ENCODE measurements at regions not wholly inside any gene's neighbourhood (a gene's known extent, or its start where the extent isn't known, plus 50 kb on each side); places are given as distances from the start of the nearest gene placed in this dataset.

DNA sequence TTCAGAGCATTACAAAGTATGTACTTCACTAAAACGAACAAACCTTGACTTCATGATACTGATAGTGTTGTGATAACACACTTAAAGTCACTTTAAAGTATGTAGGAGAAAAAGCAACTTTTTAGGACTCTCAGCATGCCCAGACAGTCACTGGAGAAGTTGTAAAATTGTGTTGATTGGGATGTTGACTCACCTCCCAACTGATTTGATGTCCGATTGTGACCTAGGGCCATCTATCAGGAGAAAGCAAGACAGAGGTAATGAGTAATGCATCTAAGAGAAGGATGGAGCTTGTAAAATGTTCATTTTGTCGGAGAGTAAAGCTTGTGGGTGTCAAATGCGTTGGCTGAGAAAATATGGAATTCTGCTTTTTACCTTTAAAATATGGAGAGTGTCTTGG lies 135.4 kb upstream of the SEMA3D start:
- Histone ChIP-seq H3K4me3 (no peak overlapping the region), H3K27me3 (ENCODE audit: low read depth) (no peaks in the 10 kb centered on the region), H3K9me3 (replicated peaks) (no peaks in the 10 kb centered on the region), H3K36me3 (no peaks in the 10 kb centered on the region), H3K4me1 (no peaks in the 10 kb centered on the region), H3K27ac (replicated peaks) (no peak overlapping the region)
- DNase-seq = no peak
- intact Hi-C loops (cut with micrococcal nuclease) = no loop called here
- TF ChIP-seq, protein P1, sequence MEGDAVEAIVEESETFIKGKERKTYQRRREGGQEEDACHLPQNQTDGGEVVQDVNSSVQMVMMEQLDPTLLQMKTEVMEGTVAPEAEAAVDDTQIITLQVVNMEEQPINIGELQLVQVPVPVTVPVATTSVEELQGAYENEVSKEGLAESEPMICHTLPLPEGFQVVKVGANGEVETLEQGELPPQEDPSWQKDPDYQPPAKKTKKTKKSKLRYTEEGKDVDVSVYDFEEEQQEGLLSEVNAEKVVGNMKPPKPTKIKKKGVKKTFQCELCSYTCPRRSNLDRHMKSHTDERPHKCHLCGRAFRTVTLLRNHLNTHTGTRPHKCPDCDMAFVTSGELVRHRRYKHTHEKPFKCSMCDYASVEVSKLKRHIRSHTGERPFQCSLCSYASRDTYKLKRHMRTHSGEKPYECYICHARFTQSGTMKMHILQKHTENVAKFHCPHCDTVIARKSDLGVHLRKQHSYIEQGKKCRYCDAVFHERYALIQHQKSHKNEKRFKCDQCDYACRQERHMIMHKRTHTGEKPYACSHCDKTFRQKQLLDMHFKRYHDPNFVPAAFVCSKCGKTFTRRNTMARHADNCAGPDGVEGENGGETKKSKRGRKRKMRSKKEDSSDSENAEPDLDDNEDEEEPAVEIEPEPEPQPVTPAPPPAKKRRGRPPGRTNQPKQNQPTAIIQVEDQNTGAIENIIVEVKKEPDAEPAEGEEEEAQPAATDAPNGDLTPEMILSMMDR (IDR thresholded peaks at IDR 0.05; ENCODE audit: borderline replicate concordance) = no peak

DNA sequence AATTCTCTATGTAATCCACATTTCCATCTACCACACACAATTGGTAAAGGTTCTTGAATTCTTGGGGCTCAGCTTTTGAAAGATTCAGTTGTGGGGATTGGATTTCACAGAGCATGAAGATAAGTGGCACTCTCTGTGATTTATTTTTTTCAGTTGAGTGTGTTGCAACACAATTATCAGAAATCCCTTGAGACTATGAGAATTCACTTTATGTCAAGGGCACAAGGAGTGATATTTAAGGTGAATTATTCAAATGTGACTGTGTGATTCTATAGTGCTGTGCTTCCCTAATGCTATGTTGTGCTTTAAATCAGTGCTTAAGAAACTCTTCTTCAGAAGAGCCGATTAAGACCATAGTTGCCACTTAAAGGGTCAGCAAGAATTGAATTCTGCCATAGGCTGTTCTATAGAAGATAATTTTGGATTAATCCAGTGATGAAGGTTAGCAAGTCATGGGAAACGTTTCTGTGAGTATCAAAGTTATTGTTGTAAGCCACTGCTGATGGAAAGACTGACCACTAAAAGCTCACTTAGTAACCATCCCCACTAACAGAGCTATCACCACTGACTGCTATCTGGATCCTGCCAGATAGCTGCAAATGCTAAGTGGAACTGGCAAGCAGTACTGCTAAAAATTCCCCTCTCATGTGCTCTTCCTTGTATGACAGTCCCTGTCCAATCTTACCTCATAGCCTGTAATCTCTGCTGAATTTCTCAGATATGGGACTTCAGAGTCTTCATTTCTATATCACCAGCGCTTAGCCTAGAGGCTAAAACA lies 134.0 kb upstream of the SEMA3D start:
- no peak for DNase-seq
- intact Hi-C loops (cut with micrococcal nuclease) = no loop called here
- Histone ChIP-seq H3K36me3 (no peaks in the 10 kb centered on the region), H3K4me3 (no peak overlapping the region), H3K27me3 (ENCODE audit: low read depth) (no peaks in the 10 kb centered on the region), H3K4me1 (no peaks in the 10 kb centered on the region), H3K27ac (replicated peaks) (no peak overlapping the region), H3K9me3 (replicated peaks) (no peaks in the 10 kb centered on the region)
- TF ChIP-seq, protein P1 (IDR thresholded peaks at IDR 0.05; ENCODE audit: borderline replicate concordance) = no peak

DNA sequence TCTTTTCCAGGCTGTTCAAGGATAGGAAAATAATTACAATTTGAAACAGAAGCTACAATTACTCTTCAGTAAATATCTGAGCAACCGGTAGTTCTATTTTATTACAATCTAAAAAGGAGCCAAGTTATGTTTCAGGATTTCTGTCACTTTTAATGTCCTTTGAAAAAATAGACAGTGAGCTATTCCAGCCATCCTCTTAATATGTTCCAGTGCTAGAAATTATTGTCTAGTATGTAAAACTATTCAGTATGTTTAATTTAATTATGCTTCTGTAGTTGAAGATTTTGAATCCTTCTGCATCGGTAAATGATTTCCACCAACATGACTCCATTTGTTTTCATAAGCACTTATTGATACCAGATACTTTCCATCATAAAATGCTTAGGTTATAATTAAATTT lies 129.6 kb upstream of the SEMA3D start:
- no peak overlapping the region for H3K27ac ChIP-seq (replicated peaks)
- intact Hi-C loops (cut with micrococcal nuclease) = no loop called here
- no peak overlapping the region for H3K4me3 ChIP-seq
- H3K4me1 ChIP-seq = no peaks in the 10 kb centered on the region
- no peaks in the 10 kb centered on the region for H3K9me3 ChIP-seq (replicated peaks)
- DNase-seq = no peak
- TF ChIP-seq, protein P1 (IDR thresholded peaks at IDR 0.05; ENCODE audit: borderline replicate concordance) = no peak
- H3K27me3 ChIP-seq (ENCODE audit: low read depth) = no peaks in the 10 kb centered on the region
- no peaks in the 10 kb centered on the region for H3K36me3 ChIP-seq

DNA sequence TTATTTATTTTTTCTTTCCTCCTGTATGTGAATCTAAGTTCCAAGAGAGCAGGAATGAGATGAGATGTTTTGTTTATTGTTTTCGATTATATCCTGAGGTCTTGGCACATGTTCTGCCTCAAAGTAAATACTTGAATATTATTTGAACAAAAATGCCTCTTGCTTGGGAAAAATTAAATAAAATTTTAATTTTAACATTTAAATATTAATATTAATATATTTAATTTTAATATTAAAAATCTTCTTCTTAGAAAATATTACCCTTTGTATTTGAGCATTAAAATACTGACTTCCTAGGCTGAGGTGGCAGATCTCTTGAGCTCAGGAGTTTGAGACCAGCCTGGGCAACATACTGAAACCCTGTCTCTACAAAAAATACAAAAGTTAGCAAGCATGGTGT lies 123.4 kb upstream of the SEMA3D start:
- TF ChIP-seq, protein P1 (IDR thresholded peaks at IDR 0.05; ENCODE audit: borderline replicate concordance) = no peak
- intact Hi-C loops (cut with micrococcal nuclease) = no loop called here
- H3K27me3 ChIP-seq (ENCODE audit: low read depth) = no peaks in the 10 kb centered on the region
- no peak overlapping the region for H3K4me3 ChIP-seq
- H3K9me3 ChIP-seq (replicated peaks) = no peaks in the 10 kb centered on the region
- H3K27ac ChIP-seq (replicated peaks) = no peak overlapping the region
- no peaks in the 10 kb centered on the region for H3K4me1 ChIP-seq
- no peaks in the 10 kb centered on the region for H3K36me3 ChIP-seq
- no peak for DNase-seq

DNA sequence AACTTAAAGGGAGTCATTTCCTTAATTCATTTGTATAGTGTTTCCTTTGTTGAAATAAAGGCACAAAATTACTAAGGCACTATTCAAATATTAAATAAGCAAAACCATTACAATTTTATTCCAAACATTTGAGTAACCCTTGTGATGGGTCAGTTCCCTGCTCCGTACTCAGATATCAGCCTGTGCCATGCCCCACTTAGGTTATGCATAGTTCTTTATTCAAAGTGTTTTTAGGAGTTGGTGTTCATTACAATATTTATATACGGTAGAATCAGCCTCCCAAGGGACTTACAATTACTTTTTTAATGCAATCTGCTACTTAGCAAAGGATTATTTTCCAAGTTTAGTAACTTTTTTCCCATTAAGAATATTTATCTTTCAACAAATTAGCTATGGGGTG lies 119.3 kb upstream of the SEMA3D start:
- TF ChIP-seq, protein P1 (IDR thresholded peaks at IDR 0.05; ENCODE audit: borderline replicate concordance) = no peak
- H3K4me1 ChIP-seq = no peaks in the 10 kb centered on the region
- H3K36me3 ChIP-seq = no peaks in the 10 kb centered on the region
- H3K9me3 ChIP-seq (replicated peaks) = no peaks in the 10 kb centered on the region
- no peak for DNase-seq
- intact Hi-C loops (cut with micrococcal nuclease) = no loop called here
- H3K27ac ChIP-seq (replicated peaks) = no peak overlapping the region
- H3K4me3 ChIP-seq = no peak overlapping the region
- H3K27me3 ChIP-seq (ENCODE audit: low read depth) = no peaks in the 10 kb centered on the region

Measured in left ventricle myocardium inferior (tissue), 1 donor.